ENCODE measurements at regions not wholly inside any gene's neighbourhood (a gene's known extent, or its start where the extent isn't known, plus 50 kb on each side); places are given as distances from the start of the nearest gene placed in this dataset.

DNA sequence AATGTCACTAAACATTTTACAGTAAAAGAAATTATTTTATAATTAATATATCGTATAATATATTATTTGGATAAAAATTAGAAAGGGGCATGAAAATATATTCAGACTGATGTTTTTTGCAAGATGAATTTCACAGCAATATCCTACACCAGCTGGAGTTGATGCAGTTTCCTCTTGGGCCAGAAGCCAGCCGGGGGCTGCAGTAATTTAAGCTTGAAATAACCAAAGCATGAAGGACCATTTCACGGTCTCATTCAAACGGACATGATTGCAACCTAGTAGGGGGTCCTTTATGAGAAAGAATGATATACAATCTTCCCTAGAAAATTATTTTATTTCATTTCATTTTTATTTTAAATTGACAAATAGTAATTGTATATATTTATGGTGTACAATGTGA lies 797.2 kb upstream of the PCDH9 start (continued):
- TF ChIP-seq EED (IDR thresholded peaks at IDR 0.05; ENCODE audit: low read depth) (no peak), ETV6 (conservative IDR thresholded peaks at IDR 0.05 in 1 of 2, IDR thresholded peaks at IDR 0.05 in 1 of 2; ENCODE audit: borderline replicate concordance in 1 of 2, low read depth in 1 of 2) (no peak), SREBF1 (IDR thresholded peaks at IDR 0.05; ENCODE audit: low read length) (no peak), SIN3A (IDR thresholded peaks at IDR 0.05; ENCODE audit: low read depth, low read length) (no peak)

DNA sequence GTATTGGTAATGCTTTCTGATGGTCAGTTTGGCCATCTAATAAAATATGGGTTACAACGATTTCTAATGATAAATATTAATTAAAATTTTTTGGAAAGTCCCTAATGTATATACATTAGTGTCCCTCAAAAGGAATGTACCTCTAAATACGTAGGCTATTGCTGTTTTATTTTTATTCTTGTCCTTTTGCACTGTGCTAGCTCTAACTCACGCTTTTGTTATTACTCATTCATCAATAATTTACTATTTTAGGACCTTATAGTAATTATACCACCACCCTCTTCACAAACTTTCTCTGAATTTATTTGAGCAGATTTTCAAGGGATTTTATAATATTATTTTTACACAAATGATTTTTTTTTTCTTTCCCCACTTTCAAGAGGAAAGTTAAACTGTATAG lies 795.9 kb upstream of the PCDH9 start:
- ATAC-seq, result peak; percentile 73
- ChIA-PET POLR2A (no interaction called here), CTCF (no interaction called here), RAD21 (ENCODE audit: unreplicated experiment) (no interaction called here), SMC1A (ENCODE audit: uncharacterized antibody, unreplicated experiment) (no interaction called here)
- in situ Hi-C loops (cut with MboI), result no loop called here
- H3K4me2 ChIP-seq (ENCODE audit: control insufficient read depth, insufficient read depth), result no peak overlapping the region
- BruUV-seq (replicated peaks), result no TSS peak
- no peaks in the 10 kb centered on the region for H3K4me1 ChIP-seq (ENCODE audit: control insufficient read depth, insufficient read depth, low read length)
- no peak for FAIRE-seq
- 5% methylated on average over 3 of the region's 3 CpGs for WGBS (ENCODE audit: insufficient coverage, insufficient replicate concordance, low lambda C conversion rate, missing lambda C conversion rate)
- H3K79me2 ChIP-seq (ENCODE audit: control insufficient read depth, insufficient read depth, low read length), result no peaks in the 10 kb centered on the region
- no peak for TF ChIP-seq POLR2AphosphoS5 (IDR thresholded peaks at IDR 0.05; ENCODE audit: low read length)
- no peak for TF ChIP-seq SMARCA5 (IDR thresholded peaks at IDR 0.05)
- TF ChIP-seq, protein P1, sequence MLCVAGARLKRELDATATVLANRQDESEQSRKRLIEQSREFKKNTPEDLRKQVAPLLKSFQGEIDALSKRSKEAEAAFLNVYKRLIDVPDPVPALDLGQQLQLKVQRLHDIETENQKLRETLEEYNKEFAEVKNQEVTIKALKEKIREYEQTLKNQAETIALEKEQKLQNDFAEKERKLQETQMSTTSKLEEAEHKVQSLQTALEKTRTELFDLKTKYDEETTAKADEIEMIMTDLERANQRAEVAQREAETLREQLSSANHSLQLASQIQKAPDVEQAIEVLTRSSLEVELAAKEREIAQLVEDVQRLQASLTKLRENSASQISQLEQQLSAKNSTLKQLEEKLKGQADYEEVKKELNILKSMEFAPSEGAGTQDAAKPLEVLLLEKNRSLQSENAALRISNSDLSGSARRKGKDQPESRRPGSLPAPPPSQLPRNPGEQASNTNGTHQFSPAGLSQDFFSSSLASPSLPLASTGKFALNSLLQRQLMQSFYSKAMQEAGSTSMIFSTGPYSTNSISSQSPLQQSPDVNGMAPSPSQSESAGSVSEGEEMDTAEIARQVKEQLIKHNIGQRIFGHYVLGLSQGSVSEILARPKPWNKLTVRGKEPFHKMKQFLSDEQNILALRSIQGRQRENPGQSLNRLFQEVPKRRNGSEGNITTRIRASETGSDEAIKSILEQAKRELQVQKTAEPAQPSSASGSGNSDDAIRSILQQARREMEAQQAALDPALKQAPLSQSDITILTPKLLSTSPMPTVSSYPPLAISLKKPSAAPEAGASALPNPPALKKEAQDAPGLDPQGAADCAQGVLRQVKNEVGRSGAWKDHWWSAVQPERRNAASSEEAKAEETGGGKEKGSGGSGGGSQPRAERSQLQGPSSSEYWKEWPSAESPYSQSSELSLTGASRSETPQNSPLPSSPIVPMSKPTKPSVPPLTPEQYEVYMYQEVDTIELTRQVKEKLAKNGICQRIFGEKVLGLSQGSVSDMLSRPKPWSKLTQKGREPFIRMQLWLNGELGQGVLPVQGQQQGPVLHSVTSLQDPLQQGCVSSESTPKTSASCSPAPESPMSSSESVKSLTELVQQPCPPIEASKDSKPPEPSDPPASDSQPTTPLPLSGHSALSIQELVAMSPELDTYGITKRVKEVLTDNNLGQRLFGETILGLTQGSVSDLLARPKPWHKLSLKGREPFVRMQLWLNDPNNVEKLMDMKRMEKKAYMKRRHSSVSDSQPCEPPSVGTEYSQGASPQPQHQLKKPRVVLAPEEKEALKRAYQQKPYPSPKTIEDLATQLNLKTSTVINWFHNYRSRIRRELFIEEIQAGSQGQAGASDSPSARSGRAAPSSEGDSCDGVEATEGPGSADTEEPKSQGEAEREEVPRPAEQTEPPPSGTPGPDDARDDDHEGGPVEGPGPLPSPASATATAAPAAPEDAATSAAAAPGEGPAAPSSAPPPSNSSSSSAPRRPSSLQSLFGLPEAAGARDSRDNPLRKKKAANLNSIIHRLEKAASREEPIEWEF (IDR thresholded peaks at IDR 0.05; ENCODE audit: insufficient replicate concordance, low read depth, low read length), result no peak
- peak; percentile 66; the same call in 1 of the 2 replicates for TF ChIP-seq MTA2 (IDR thresholded peaks at IDR 0.05; ENCODE audit: low read depth)
- peak; percentile 67 for TF ChIP-seq MEF2B (IDR thresholded peaks at IDR 0.05; ENCODE audit: partially characterized antibody, poor library complexity, severe bottlenecking)
- no peak overlapping the region for H2AFZ ChIP-seq (ENCODE audit: control insufficient read depth, low read depth, low read length)
- no peaks in the 10 kb centered on the region for H3K9me3 ChIP-seq (replicated peaks; ENCODE audit: control insufficient read depth, insufficient read depth, low read length)
- H3K36me3 ChIP-seq (ENCODE audit: control insufficient read depth in 2 of 2, insufficient read depth in 2 of 2, low read length in 1 of 2), result no peaks in the 10 kb centered on the region
- no peaks in the 10 kb centered on the region for H3K27me3 ChIP-seq (replicated peaks in 1 of 2; ENCODE audit: control insufficient read depth in 2 of 2, insufficient read depth in 2 of 2, low read length in 1 of 2)
- H3K27ac ChIP-seq (ENCODE audit: control insufficient read depth, insufficient read depth), result no peak overlapping the region
- no peak for DNase-seq (ENCODE audit: low read depth, low spot score)
- H3K4me3 ChIP-seq, result no peak overlapping the region
- intact Hi-C loops (cut with micrococcal nuclease; ENCODE audit: unreplicated experiment), result no loop called here
- H4K20me1 ChIP-seq (ENCODE audit: control insufficient read depth, insufficient read depth), result no peaks in the 10 kb centered on the region
- no peak overlapping the region for H3K9ac ChIP-seq (ENCODE audit: control insufficient read depth, insufficient read depth, low read length)
